Duodenal mucosa (tissue), 2 donors: ENCODE measurements at regions not wholly inside any gene's neighbourhood (a gene's known extent, or its start where the extent isn't known, plus 50 kb on each side); places are given as distances from the start of the nearest gene placed in this dataset.

Experiments
- H3K27ac ChIP-seq: one replicate; pipeline ENCODE4 v1.7.0; 2013; ENCODE audit warnings: low read depth, low read length
- H3K27me3 ChIP-seq, 2 donors: one replicate each; pipeline ENCODE4 v1.7.0; 2013; ENCODE audit warnings: low read length in 2 of 2, control low read depth in 1 of 2; ENCODE audit not compliant: insufficient read depth in 2 of 2, control insufficient read depth in 1 of 2
- H3K36me3 ChIP-seq, 2 donors: one replicate each; pipeline ENCODE4 v1.7.0; 2013; ENCODE audit warnings: low read length in 2 of 2, control low read depth in 1 of 2; ENCODE audit not compliant: insufficient read depth in 2 of 2, control insufficient read depth in 1 of 2
- H3K4me1 ChIP-seq, 2 donors: one replicate each; pipeline ENCODE4 v1.7.0; 2013; ENCODE audit warnings: low read length in 2 of 2, control low read depth in 1 of 2; ENCODE audit not compliant: insufficient read depth in 2 of 2, control insufficient read depth in 1 of 2
- H3K4me3 ChIP-seq, 2 donors: one replicate each; pipeline ENCODE4 v1.7.0; 2013; ENCODE audit warnings: low read length in 2 of 2, low read depth in 1 of 2
- H3K9ac ChIP-seq, 2 donors: one replicate each; pipeline ENCODE4 v1.7.0; 2013; ENCODE audit warnings: low read length in 2 of 2, low read depth in 1 of 2
- H3K9me3 ChIP-seq, 2 donors: one replicate each; pipeline ENCODE4 v1.7.0; 2013; ENCODE audit warnings: low read length in 2 of 2, control low read depth in 1 of 2; ENCODE audit not compliant: control insufficient read depth in 1 of 2

- Histone ChIP-seq H3K4me3 (no peak overlapping the region), H3K27ac (no peak overlapping the region), H3K36me3 (no peaks in the 10 kb centered on the region), H3K9me3 (no peaks in the 10 kb centered on the region), H3K9ac (no peak overlapping the region), H3K27me3 (no peaks in the 10 kb centered on the region), H3K4me1 (no peaks in the 10 kb centered on the region)
Observed at GRCh38 chr11:121703201-121703600, 250.4 kb upstream of the SORL1-AS1 start.

GRCh38 chr11:121700968-121701367 is 248.2 kb upstream of the SORL1-AS1 start:
- Histone ChIP-seq H3K4me1 (no peaks in the 10 kb centered on the region), H3K27me3 (no peaks in the 10 kb centered on the region), H3K9ac (no peak overlapping the region), H3K9me3 (no peaks in the 10 kb centered on the region), H3K27ac (no peak overlapping the region), H3K4me3 (no peak overlapping the region), H3K36me3 (no peaks in the 10 kb centered on the region)

- H3K4me1 ChIP-seq: no peaks in the 10 kb centered on the region
- no peak overlapping the region for H3K9ac ChIP-seq
- H3K9me3 ChIP-seq: no peaks in the 10 kb centered on the region
- H3K27me3 ChIP-seq: no peaks in the 10 kb centered on the region
- H3K4me3 ChIP-seq: no peak overlapping the region
- H3K27ac ChIP-seq: no peak overlapping the region
- no peaks in the 10 kb centered on the region for H3K36me3 ChIP-seq
Observed at GRCh38 chr11:121699801-121700200, 247.0 kb upstream of the SORL1-AS1 start.

- no peaks in the 10 kb centered on the region for H3K36me3 ChIP-seq
- no peak overlapping the region for H3K4me3 ChIP-seq
Observed at GRCh38 chr11:121696931-121697670, 244.3 kb upstream of the SORL1-AS1 start.

GRCh38 chr11:121696177-121696871 is 243.6 kb upstream of the SORL1-AS1 start:
- Histone ChIP-seq H3K9ac (no peak overlapping the region), H3K36me3 (no peaks in the 10 kb centered on the region), H3K4me1 (no peaks in the 10 kb centered on the region), H3K4me3 (peak overlapping the region in 1 of 2 donors; percentile 9), H3K9me3 (no peaks in the 10 kb centered on the region), H3K27ac (no peak overlapping the region), H3K27me3 (no peaks in the 10 kb centered on the region)

More at GRCh38 chr11:121696931-121697670, 244.3 kb upstream of the SORL1-AS1 start:
- Histone ChIP-seq H3K27ac (no peak overlapping the region), H3K9ac (no peak overlapping the region), H3K9me3 (no peaks in the 10 kb centered on the region), H3K4me1 (no peaks in the 10 kb centered on the region), H3K27me3 (no peaks in the 10 kb centered on the region)

- Histone ChIP-seq H3K9me3 (no peaks in the 10 kb centered on the region), H3K4me3 (no peak overlapping the region), H3K36me3 (no peaks in the 10 kb centered on the region), H3K9ac (no peak overlapping the region), H3K27me3 (no peaks in the 10 kb centered on the region), H3K27ac (no peak overlapping the region), H3K4me1 (no peaks in the 10 kb centered on the region)
Observed at GRCh38 chr11:121692236-121692635, 239.5 kb upstream of the SORL1-AS1 start.

- no peaks in the 10 kb centered on the region for H3K27me3 ChIP-seq
- no peak overlapping the region for H3K9ac ChIP-seq
- no peak overlapping the region for H3K4me3 ChIP-seq
- H3K27ac ChIP-seq: no peak overlapping the region
- H3K4me1 ChIP-seq: no peaks in the 10 kb centered on the region
- no peaks in the 10 kb centered on the region for H3K36me3 ChIP-seq
- H3K9me3 ChIP-seq: no peaks in the 10 kb centered on the region
Observed at GRCh38 chr11:121688860-121689614, 236.3 kb upstream of the SORL1-AS1 start.

- Histone ChIP-seq H3K4me3 (no peak overlapping the region), H3K36me3 (no peaks in the 10 kb centered on the region), H3K4me1 (no peaks in the 10 kb centered on the region), H3K27me3 (no peaks in the 10 kb centered on the region), H3K27ac (no peak overlapping the region), H3K9ac (no peak overlapping the region), H3K9me3 (no peaks in the 10 kb centered on the region)
Observed at GRCh38 chr11:121688055-121688491, 235.3 kb upstream of the SORL1-AS1 start.

- Histone ChIP-seq H3K9ac (no peak overlapping the region), H3K4me3 (no peak overlapping the region), H3K27ac (no peak overlapping the region), H3K9me3 (no peaks in the 10 kb centered on the region), H3K36me3 (no peaks in the 10 kb centered on the region), H3K4me1 (no peaks in the 10 kb centered on the region), H3K27me3 (no peaks in the 10 kb centered on the region)
Observed at GRCh38 chr11:121683791-121684190, 231.0 kb upstream of the SORL1-AS1 start.
